K562 (cell line): ENCODE measurements at regions not wholly inside any gene's neighbourhood (a gene's known extent, or its start where the extent isn't known, plus 50 kb on each side); places are given as distances from the start of the nearest gene placed in this dataset.
A peak's percentile ranks its signal among the peaks of the same experiment; 100 is the strongest.

Experiments
- ATAC-seq: fragments of 200-7000 bp; cut with Tn5 transposase; 3 replicates; pipeline ENCODE4 v1.9.1; 2020; ENCODE audit warnings: moderate library complexity
- BruUV-seq: library from RNA; stranded (reverse); fragments of 400-500 nt; replicated peaks from 2 replicates; lab custom pipeline; 2021; lab: Mats Ljungman, UMichigan
- CTCF ChIA-PET: fragments of 300-600 bp; formaldehyde crosslinking; extraction: SDS; loops from one replicate; lab custom pipeline; 2021; ENCODE audit warnings: low intra/inter-chr PET ratio; lab: Yijun Ruan, JAX
- POLR2A ChIA-PET: fragments of 300-600, 350-650 bp; sonication (Branson Sonifier 250); formaldehyde crosslinking; extraction: SDS; loops from one replicate; lab custom pipeline; 2021; ENCODE audit warnings: antibody characterized with exemption, inconsistent platforms; lab: Yijun Ruan, JAX
- DNase-seq, 4 experiments: peaks; one replicate each; pipeline versions ENCODE4 v3.0.0 to v3.0.0-alpha.2; 2011 to 2018; ENCODE audit warnings: low spot score in 3 of 4, mixed read lengths in 3 of 4; ENCODE audit errors: extremely low read depth in 1 of 4
- FAIRE-seq: peaks from 2 replicates; lab custom pipeline; 2011; peaks lifted over from hg19 to GRCh38; lab: Jason Lieb, UNC
- H2AFZ ChIP-seq: 2 replicates; pipeline ENCODE4 v1.6.0; 2011; ENCODE audit warnings: low read depth, low read length, control low read depth, inconsistent platforms
- H3K27ac ChIP-seq: fragments of 200-600 bp; 3 replicates; pipeline ENCODE4 v1.8.0; 2011; ENCODE audit warnings: low read depth, mild to moderate bottlenecking, control low read depth, inconsistent platforms, low read length, moderate library complexity, mixed read lengths; ENCODE audit errors: extremely low read depth
- H3K27me3 ChIP-seq, 2 experiments: fragments of 300-600 bp in 1 of 2; 2 replicates in 1 of 2; 3 replicates in 1 of 2; pipeline versions ENCODE4 v1.6.0 to v1.8.0; 2011; ENCODE audit warnings: inconsistent platforms in 2 of 2, low read length in 2 of 2, mild to moderate bottlenecking in 1 of 2, mixed read lengths in 1 of 2, moderate library complexity in 1 of 2; ENCODE audit not compliant: control insufficient read depth in 2 of 2, insufficient read depth in 2 of 2
- H3K36me3 ChIP-seq: fragments of 300-600 bp; 3 replicates; pipeline ENCODE4 v1.8.0; 2011; ENCODE audit warnings: mild to moderate bottlenecking, low read length, inconsistent platforms; ENCODE audit not compliant: control insufficient read depth, insufficient read depth
- H3K4me1 ChIP-seq, 2 experiments: fragments of 200-600 bp in 1 of 2; replicated peaks in 1 of 2; 2 replicates in 1 of 2; 3 replicates in 1 of 2; pipeline versions ENCODE4 v1.5.1 to v1.8.0; 2011; ENCODE audit warnings: inconsistent platforms in 2 of 2, low read length in 2 of 2, mild to moderate bottlenecking in 1 of 2, mixed read lengths in 1 of 2, moderate library complexity in 1 of 2; ENCODE audit not compliant: control insufficient read depth in 2 of 2, insufficient read depth in 2 of 2
- H3K4me2 ChIP-seq: 2 replicates; pipeline ENCODE4 v1.6.1; 2011; ENCODE audit warnings: low read length, control low read depth, inconsistent platforms, mixed read lengths; ENCODE audit not compliant: insufficient read depth
- H3K4me3 ChIP-seq: fragments of 200-600 bp; sonication (generic), shearing (Covaris generic); 2 replicates; pipeline ENCODE4 v1.5.1; 2016; ENCODE audit warnings: control low read depth, inconsistent platforms
- H3K79me2 ChIP-seq: fragments of 200-600 bp; 3 replicates; pipeline ENCODE4 v1.8.0; 2011; ENCODE audit warnings: low read length, inconsistent platforms; ENCODE audit not compliant: control insufficient read depth, insufficient read depth
- H3K9ac ChIP-seq, 2 experiments: 2 replicates each; pipeline versions ENCODE4 v1.6.0 to v1.6.1; 2011; ENCODE audit warnings: low read depth in 2 of 2, low read length in 2 of 2, control low read depth in 1 of 2, inconsistent platforms in 1 of 2, mild to moderate bottlenecking in 1 of 2, mixed read lengths in 1 of 2; ENCODE audit not compliant: insufficient read depth in 1 of 2
- H3K9me1 ChIP-seq: one replicate; pipeline ENCODE4 v1.6.0; 2011; ENCODE audit warnings: inconsistent platforms, mild to moderate bottlenecking, low read length, moderate library complexity; ENCODE audit not compliant: control insufficient read depth, insufficient read depth
- H3K9me3 ChIP-seq: replicated peaks from 2 replicates; pipeline ENCODE4 v1.5.1; 2011; ENCODE audit warnings: low read depth, low read length, inconsistent platforms; ENCODE audit not compliant: control insufficient read depth, insufficient read depth
- H4K20me1 ChIP-seq: replicated peaks from 2 replicates; pipeline ENCODE4 v1.6.1; 2011; ENCODE audit warnings: low read length, inconsistent platforms, mixed read lengths; ENCODE audit not compliant: control insufficient read depth, insufficient read depth
- DPF2 ChIP-seq: fragments of 450-650 bp; IDR thresholded peaks from 2 replicates; pipeline ENCODE4 v1.6.1; 2016
- FOXM1 ChIP-seq, 2 experiments: fragments of 450-650 bp in 1 of 2; sonication (generic) in 1 of 2; formaldehyde crosslinking in 1 of 2; IDR thresholded peaks; 2 replicates each; pipeline versions ENCODE4 v1.6.1 to v1.9.0; 2017 to 2022; ENCODE audit warnings: low read depth in 2 of 2, mild to moderate bottlenecking in 2 of 2, missing genetic modification reagents in 1 of 2, moderate library complexity in 1 of 2
- GABPB2 ChIP-seq: fragments of 250-450 bp; sonication (Bioruptor Pico); conservative IDR thresholded peaks from 2 replicates; pipeline ENCODE4 v1.5.1; 2021; ENCODE audit warnings: mild to moderate bottlenecking
- HSF4 ChIP-seq: fragments of 250-450 bp; sonication (Bioruptor Pico); IDR thresholded peaks from 2 replicates; pipeline ENCODE4 v2.1.2; 2022; ENCODE audit warnings: mild to moderate bottlenecking, moderate library complexity, borderline replicate concordance
- NR1H2 ChIP-seq: sonication (generic); formaldehyde crosslinking; IDR thresholded peaks from 2 replicates; pipeline ENCODE4 v1.4.0; 2020; ENCODE audit warnings: mild to moderate bottlenecking, missing genetic modification reagents
- SPI1 ChIP-seq: IDR thresholded peaks from 2 replicates; pipeline ENCODE4 v1.6.1; 2011; ENCODE audit warnings: low read depth, low read length, control low read depth, borderline replicate concordance
- TAF1 ChIP-seq: IDR thresholded peaks from 2 replicates; pipeline ENCODE4 v1.6.1; 2011; ENCODE audit warnings: mild to moderate bottlenecking, low read length, moderate library complexity; ENCODE audit not compliant: insufficient read depth, control insufficient read depth, severe bottlenecking; ENCODE audit errors: extremely low read depth
- ZEB2 ChIP-seq: fragments of 450-650 bp; IDR thresholded peaks from 2 replicates; pipeline ENCODE4 v1.6.1; 2016
- ZNF253 ChIP-seq: fragments of 250-450 bp; sonication (Bioruptor Pico); conservative IDR thresholded peaks from 2 replicates; pipeline ENCODE4 v1.6.1; 2021; ENCODE audit warnings: mild to moderate bottlenecking
- ZNF384 ChIP-seq: IDR thresholded peaks from 2 replicates; pipeline ENCODE4 v1.6.1; 2012; ENCODE audit warnings: low read depth, low read length, improper control_type of control experiment
- WGBS: fragments of 100-300 bp; shearing (Covaris generic); methylation state at CpG from one replicate; pipeline ENCODE4 v1.1.6; 2016; ENCODE audit warnings: low coverage, mixed read lengths; ENCODE audit not compliant: insufficient coverage; ENCODE audit errors: missing lambda C conversion rate; 5-methylcytosine and 5-hydroxymethylcytosine counted together
- in situ Hi-C: fragments of 300-500 bp; cut with MboI; formaldehyde crosslinking; loops from 4 replicates; pipeline ENCODE4 v1.15.0; 2018; ENCODE audit warnings: inconsistent platforms, mixed read lengths
- intact Hi-C: fragments of 100-400 bp; cut with micrococcal nuclease; formaldehyde crosslinking; loops from 2 replicates; pipeline ENCODE4 v1.14.2; 2022

DNA sequence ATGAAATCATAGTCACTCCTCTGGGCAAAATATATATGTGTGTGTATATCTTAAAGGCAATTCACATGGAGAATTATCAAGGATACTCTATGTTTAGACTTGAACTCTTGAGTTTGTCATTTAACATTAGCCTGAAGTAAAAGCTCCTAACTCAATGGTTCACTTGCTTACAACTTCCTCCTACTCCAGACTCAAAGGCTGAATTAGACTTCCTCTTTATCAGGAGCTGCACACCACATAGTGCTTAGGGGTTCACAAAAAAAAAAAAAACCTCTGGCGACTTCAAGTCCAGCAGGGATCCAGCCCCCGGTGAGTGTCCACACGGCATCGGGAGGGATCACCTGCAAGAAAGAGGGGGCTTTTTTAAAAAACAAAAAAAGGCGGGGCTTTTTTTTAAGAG lies 68.2 kb upstream of the LSM14A start:
- POLR2A ChIA-PET = no interaction called here
- 4% methylated on average over 5 of the region's 5 CpGs for WGBS
- in situ Hi-C loops (no loop called here), intact Hi-C loops (loop anchor here (5.0 kb wide), 1 partner anchor 312 kb away; no protein-coding TSS in a partner anchor)
- H3K4me1 ChIP-seq = no peaks in the 10 kb centered on the region; a peak in 1 of 5 replicates
- no peak for DNase-seq
- no peaks in the 10 kb centered on the region for H4K20me1 ChIP-seq
- no peak overlapping the region for H3K27ac ChIP-seq
- H2AFZ ChIP-seq = no peak overlapping the region
- no peak overlapping the region for H3K4me2 ChIP-seq
- H3K27me3 ChIP-seq = peaks cover 13 to 14% of the 10 kb centered on the region in 2 experiments; a peak in 4 of 5 replicates
- H3K36me3 ChIP-seq = no peaks in the 10 kb centered on the region
- CTCF ChIA-PET = no interaction called here
- no peak overlapping the region for H3K9ac ChIP-seq
- no TSS peak for BruUV-seq
- no peaks in the 10 kb centered on the region for H3K9me3 ChIP-seq
- no peaks in the 10 kb centered on the region for H3K79me2 ChIP-seq
- H3K4me3 ChIP-seq = no peak overlapping the region
- FAIRE-seq = no peak
- H3K9me1 ChIP-seq = no peaks in the 10 kb centered on the region
- TF ChIP-seq FOXM1 (IDR thresholded peaks at IDR 0.05; ENCODE audit: low read depth) = no peak
- no peak for TF ChIP-seq FOXM1 (CRISPR knock-in tag; IDR thresholded peaks at IDR 0.05; ENCODE audit: low read depth)
- no peak for TF ChIP-seq TAF1
- TF ChIP-seq ZNF384 = peak; percentile 31; the same call in 1 of the 2 replicates
- peak; percentile 96 for TF ChIP-seq SPI1
- TF ChIP-seq HSF4 (CRISPR knock-in tag) = no peak
- TF ChIP-seq ZNF253 (CRISPR knock-in tag) = no peak
- no peak for TF ChIP-seq NR1H2 (CRISPR knock-in tag)
- no peak for TF ChIP-seq GABPB2 (CRISPR knock-in tag)
- no peak for TF ChIP-seq DPF2
- no peak for TF ChIP-seq ZEB2
- peak; percentile 58 for ATAC-seq
